ENCODE measurements at regions not wholly inside any gene's neighbourhood (a gene's known extent, or its start where the extent isn't known, plus 50 kb on each side); places are given as distances from the start of the nearest gene placed in this dataset.

GRCh38 chr3:106068795-106069194, 200.0 kb upstream of the CBLB start:
- TF ChIP-seq CTCF (IDR thresholded peaks at IDR 0.05) (no peak), POLR2A (IDR thresholded peaks at IDR 0.05) (no peak)

All from body of pancreas (tissue), 4 donors.